Parathyroid adenoma (tissue), 2 donors: ENCODE measurements at regions not wholly inside any gene's neighbourhood (a gene's known extent, or its start where the extent isn't known, plus 50 kb on each side); places are given as distances from the start of the nearest gene placed in this dataset.

ENCODE experiments used
- H2AFZ ChIP-seq: fragments of 300-600 bp; sonication (generic); one replicate; pipeline ENCODE4 v1.7.0; 2017; ENCODE audit warnings: antibody characterized with exemption, mild to moderate bottlenecking
- H3K27ac ChIP-seq: fragments of 300-600 bp; sonication (generic); one replicate; pipeline ENCODE4 v1.7.0; 2017
- H3K27me3 ChIP-seq: fragments of 300-600 bp; sonication (generic); one replicate; pipeline ENCODE4 v1.7.0; 2017; ENCODE audit warnings: low read length; ENCODE audit not compliant: control insufficient read depth, insufficient read depth
- H3K36me3 ChIP-seq: fragments of 300-600 bp; sonication (generic); one replicate; pipeline ENCODE4 v1.7.0; 2017; ENCODE audit warnings: low read length; ENCODE audit not compliant: control insufficient read depth, insufficient read depth
- H3K4me1 ChIP-seq: fragments of 300-600 bp; sonication (generic); one replicate; pipeline ENCODE4 v1.7.0; 2017; ENCODE audit warnings: control low read depth
- H3K4me2 ChIP-seq: fragments of 300-600 bp; sonication (generic); one replicate; pipeline ENCODE4 v1.7.0; 2017; ENCODE audit warnings: low read length
- H3K4me3 ChIP-seq: fragments of 300-600 bp; sonication (generic); one replicate; pipeline ENCODE4 v1.7.0; 2017; ENCODE audit warnings: low read depth, low read length
- H3K79me2 ChIP-seq: fragments of 300-600 bp; sonication (generic); one replicate; pipeline ENCODE4 v1.7.0; 2017; ENCODE audit warnings: control low read depth
- H3K9ac ChIP-seq: fragments of 300-600 bp; sonication (generic); one replicate; pipeline ENCODE4 v1.7.0; 2017; ENCODE audit warnings: mild to moderate bottlenecking
- H3K9me3 ChIP-seq: fragments of 300-600 bp; sonication (generic); one replicate; pipeline ENCODE4 v1.7.0; 2017; ENCODE audit warnings: low read length; ENCODE audit not compliant: control insufficient read depth
- CTCF ChIP-seq: fragments of 300-600 bp; sonication (generic); IDR thresholded peaks from one replicate; pipeline ENCODE4 v1.7.0; 2017; ENCODE audit warnings: antibody characterized with exemption, mild to moderate bottlenecking
- donor health status: primary hyperparathyroidism.

GRCh38 chr4:27094224-27094623 is 233.6 kb downstream of the STIM2 start:
- Histone ChIP-seq H3K4me2 (no peak overlapping the region), H3K36me3 (no peaks in the 10 kb centered on the region), H3K27ac (no peak overlapping the region), H3K79me2 (no peaks in the 10 kb centered on the region), H3K9ac (no peak overlapping the region), H3K27me3 (peaks cover 4% of the 10 kb centered on the region), H3K9me3 (no peaks in the 10 kb centered on the region), H3K4me3 (no peak overlapping the region), H2AFZ (no peak overlapping the region), H3K4me1 (no peaks in the 10 kb centered on the region)
- no peak for TF ChIP-seq CTCF

GRCh38 chr4:27094783-27095182 is 234.1 kb downstream of the STIM2 start:
- Histone ChIP-seq H3K9me3 (no peaks in the 10 kb centered on the region), H3K4me1 (no peaks in the 10 kb centered on the region), H3K79me2 (no peaks in the 10 kb centered on the region), H3K9ac (no peak overlapping the region), H3K36me3 (no peaks in the 10 kb centered on the region), H3K27ac (no peak overlapping the region), H3K4me2 (no peak overlapping the region), H2AFZ (no peak overlapping the region), H3K4me3 (no peak overlapping the region), H3K27me3 (peaks cover 4% of the 10 kb centered on the region)
- TF ChIP-seq CTCF: no peak

GRCh38 chr4:27096142-27096824 is 235.6 kb downstream of the STIM2 start:
- H3K4me1 ChIP-seq: no peaks in the 10 kb centered on the region
- no peaks in the 10 kb centered on the region for H3K9me3 ChIP-seq
- no peak overlapping the region for H2AFZ ChIP-seq
- H3K79me2 ChIP-seq: no peaks in the 10 kb centered on the region
- TF ChIP-seq CTCF: no peak
- no peaks in the 10 kb centered on the region for H3K36me3 ChIP-seq
- no peak overlapping the region for H3K4me3 ChIP-seq
- H3K27ac ChIP-seq: no peak overlapping the region
- H3K4me2 ChIP-seq: no peak overlapping the region
- no peaks in the 10 kb centered on the region for H3K27me3 ChIP-seq
- no peak overlapping the region for H3K9ac ChIP-seq

- Histone ChIP-seq H3K27me3 (no peaks in the 10 kb centered on the region), H3K4me2 (no peak overlapping the region), H2AFZ (no peak overlapping the region), H3K79me2 (no peaks in the 10 kb centered on the region), H3K9me3 (no peaks in the 10 kb centered on the region), H3K9ac (no peak overlapping the region), H3K4me1 (no peaks in the 10 kb centered on the region), H3K36me3 (no peaks in the 10 kb centered on the region), H3K4me3 (no peak overlapping the region), H3K27ac (no peak overlapping the region)
- TF ChIP-seq CTCF: no peak
Observed at GRCh38 chr4:27098034-27098433, 237.4 kb downstream of the STIM2 start.

GRCh38 chr4:27100713-27101112 is 240.1 kb downstream of the STIM2 start:
- Histone ChIP-seq H3K9ac (no peak overlapping the region), H3K4me2 (no peak overlapping the region), H3K4me3 (no peak overlapping the region), H3K36me3 (no peaks in the 10 kb centered on the region), H3K27ac (no peak overlapping the region), H3K27me3 (no peaks in the 10 kb centered on the region), H3K9me3 (no peaks in the 10 kb centered on the region), H2AFZ (no peak overlapping the region), H3K79me2 (no peaks in the 10 kb centered on the region), H3K4me1 (no peaks in the 10 kb centered on the region)
- no peak for TF ChIP-seq CTCF
